GM12875 (cell line): ENCODE measurements at regions not wholly inside any gene's neighbourhood (a gene's known extent, or its start where the extent isn't known, plus 50 kb on each side); places are given as distances from the start of the nearest gene placed in this dataset.
"Not testable (repeated sequence)": the region's sequence is repeated elsewhere in the genome, so short reads cannot be mapped to it uniquely, and the experiment has no call there.

Experiments used
- H3K4me3 ChIP-seq: one replicate; pipeline ENCODE4 v1.5.1; 2011; ENCODE audit warnings: low read depth, low read length, control low read depth
- CTCF ChIP-seq: IDR thresholded peaks from 2 replicates; pipeline ENCODE4 v1.5.1; 2011; ENCODE audit warnings: low read depth, mild to moderate bottlenecking, control low read depth, inconsistent platforms, low read length, moderate library complexity, borderline replicate concordance; ENCODE audit not compliant: insufficient read depth

- no peak overlapping the region for H3K4me3 ChIP-seq
- TF ChIP-seq CTCF = no peak
Observed at GRCh38 chr2:163132850-163133249, 294.3 kb upstream of the KCNH7 start.

GRCh38 chr2:163132207-163132606, 293.6 kb upstream of the KCNH7 start:
- H3K4me3 ChIP-seq = not testable (repeated sequence)

DNA sequence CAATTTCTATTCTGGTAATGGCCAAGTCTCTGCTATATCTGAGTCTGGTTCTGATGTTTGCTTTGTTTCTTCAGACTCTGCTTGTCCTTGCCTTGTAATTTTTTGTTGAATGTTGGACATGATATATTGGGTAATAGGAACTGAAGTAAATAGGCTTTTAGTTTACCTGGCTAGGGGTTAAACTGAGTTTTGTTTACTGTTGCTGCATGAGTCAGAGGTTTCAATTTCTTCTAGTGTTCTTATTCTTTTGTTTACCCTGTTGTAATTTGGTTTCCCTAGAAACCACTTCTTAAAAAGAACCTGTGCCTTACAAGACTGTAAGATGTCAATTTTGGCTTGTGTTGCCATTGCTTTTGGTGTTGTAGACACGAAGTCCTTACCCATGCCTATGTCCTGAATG, 285.0 kb upstream of the KCNH7 start:
- no peak for TF ChIP-seq CTCF
- H3K4me3 ChIP-seq = no peak overlapping the region

- no peak for TF ChIP-seq CTCF
- no peak overlapping the region for H3K4me3 ChIP-seq
Observed at GRCh38 chr2:163122257-163122656, 283.7 kb upstream of the KCNH7 start.

DNA sequence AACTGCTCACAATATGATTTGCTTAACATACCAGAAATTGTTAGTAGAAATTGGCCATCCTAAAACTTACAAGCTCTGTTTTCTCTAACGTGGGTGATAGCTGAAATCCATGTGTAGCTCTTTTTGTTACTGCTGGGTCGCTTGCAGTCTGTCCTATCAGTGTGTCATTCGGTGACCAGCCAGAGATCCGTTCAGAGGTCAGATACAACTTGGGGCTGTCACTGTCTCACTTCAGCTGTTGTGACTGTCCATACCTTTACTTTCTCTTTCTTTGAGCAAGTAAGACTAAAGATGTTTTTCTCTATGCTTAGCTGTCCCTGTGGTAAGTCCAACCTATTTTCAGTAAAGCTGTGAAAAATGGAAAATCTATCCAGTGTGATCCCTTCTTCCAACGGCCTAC, 282.9 kb upstream of the KCNH7 start:
- TF ChIP-seq CTCF = no peak
- no peak overlapping the region for H3K4me3 ChIP-seq

- H3K4me3 ChIP-seq = no peak overlapping the region
- TF ChIP-seq CTCF = no peak
Observed at GRCh38 chr2:163119966-163120365, 281.4 kb upstream of the KCNH7 start.

DNA sequence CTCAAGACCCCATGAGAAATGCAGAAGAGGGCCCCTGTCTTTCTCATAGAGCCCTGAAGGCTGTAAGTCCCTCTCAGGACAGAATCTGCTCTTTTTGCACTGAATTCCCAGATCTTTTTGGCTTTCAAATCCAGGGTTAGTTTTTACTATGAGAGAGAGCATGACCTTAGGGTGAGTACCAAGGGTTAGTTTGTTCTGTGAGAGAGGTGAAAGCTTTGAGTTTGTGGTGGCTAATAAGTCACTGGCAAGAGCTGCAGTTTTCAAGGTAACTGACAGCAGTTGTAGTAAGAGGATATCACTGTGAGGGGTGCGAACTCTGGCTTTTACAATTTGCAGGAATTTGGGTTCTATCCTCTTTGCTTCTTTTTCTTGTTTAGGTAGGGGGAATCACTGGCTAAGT, 248.4 kb upstream of the KCNH7 start:
- TF ChIP-seq CTCF = no peak
- no peak overlapping the region for H3K4me3 ChIP-seq

GRCh38 chr2:163085366-163086024, 246.9 kb upstream of the KCNH7 start:
- H3K4me3 ChIP-seq = not testable (repeated sequence)
